HL-60 (cell line): ENCODE measurements at regions not wholly inside any gene's neighbourhood (a gene's known extent, or its start where the extent isn't known, plus 50 kb on each side); places are given as distances from the start of the nearest gene placed in this dataset.

ENCODE experiments used
- CTCF ChIP-seq: IDR thresholded peaks from one replicate; pipeline ENCODE4 v1.5.1; 2011; ENCODE audit warnings: low read length, control low read depth, inconsistent platforms; ENCODE audit not compliant: insufficient read depth
- GABPA ChIP-seq: IDR thresholded peaks from 2 replicates; pipeline ENCODE4 v1.6.1; 2012; ENCODE audit warnings: low read depth
- POLR2AphosphoS5 ChIP-seq: IDR thresholded peaks from 2 replicates; pipeline ENCODE4 v1.6.1; 2012; ENCODE audit warnings: low read depth
- SPI1 ChIP-seq: IDR thresholded peaks from 2 replicates; pipeline ENCODE4 v1.6.1; 2012; ENCODE audit warnings: low read depth, mild to moderate bottlenecking, borderline replicate concordance
- TF ChIP-seq, protein P1 (sequence below): IDR thresholded peaks from 2 replicates; pipeline ENCODE4 v1.6.1; 2012; ENCODE audit warnings: low read depth; ENCODE audit not compliant: insufficient replicate concordance

- TF ChIP-seq CTCF (no peak), GABPA (no peak), POLR2AphosphoS5 (no peak), SPI1 (no peak)
- TF ChIP-seq, protein P1, sequence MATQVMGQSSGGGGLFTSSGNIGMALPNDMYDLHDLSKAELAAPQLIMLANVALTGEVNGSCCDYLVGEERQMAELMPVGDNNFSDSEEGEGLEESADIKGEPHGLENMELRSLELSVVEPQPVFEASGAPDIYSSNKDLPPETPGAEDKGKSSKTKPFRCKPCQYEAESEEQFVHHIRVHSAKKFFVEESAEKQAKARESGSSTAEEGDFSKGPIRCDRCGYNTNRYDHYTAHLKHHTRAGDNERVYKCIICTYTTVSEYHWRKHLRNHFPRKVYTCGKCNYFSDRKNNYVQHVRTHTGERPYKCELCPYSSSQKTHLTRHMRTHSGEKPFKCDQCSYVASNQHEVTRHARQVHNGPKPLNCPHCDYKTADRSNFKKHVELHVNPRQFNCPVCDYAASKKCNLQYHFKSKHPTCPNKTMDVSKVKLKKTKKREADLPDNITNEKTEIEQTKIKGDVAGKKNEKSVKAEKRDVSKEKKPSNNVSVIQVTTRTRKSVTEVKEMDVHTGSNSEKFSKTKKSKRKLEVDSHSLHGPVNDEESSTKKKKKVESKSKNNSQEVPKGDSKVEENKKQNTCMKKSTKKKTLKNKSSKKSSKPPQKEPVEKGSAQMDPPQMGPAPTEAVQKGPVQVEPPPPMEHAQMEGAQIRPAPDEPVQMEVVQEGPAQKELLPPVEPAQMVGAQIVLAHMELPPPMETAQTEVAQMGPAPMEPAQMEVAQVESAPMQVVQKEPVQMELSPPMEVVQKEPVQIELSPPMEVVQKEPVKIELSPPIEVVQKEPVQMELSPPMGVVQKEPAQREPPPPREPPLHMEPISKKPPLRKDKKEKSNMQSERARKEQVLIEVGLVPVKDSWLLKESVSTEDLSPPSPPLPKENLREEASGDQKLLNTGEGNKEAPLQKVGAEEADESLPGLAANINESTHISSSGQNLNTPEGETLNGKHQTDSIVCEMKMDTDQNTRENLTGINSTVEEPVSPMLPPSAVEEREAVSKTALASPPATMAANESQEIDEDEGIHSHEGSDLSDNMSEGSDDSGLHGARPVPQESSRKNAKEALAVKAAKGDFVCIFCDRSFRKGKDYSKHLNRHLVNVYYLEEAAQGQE = no peak
These were observed 53.1 kb upstream of the DLX2 start for GRCh38 chr2:172155752-172156151.
